HG02623 (cell line): ENCODE measurements at regions not wholly inside any gene's neighbourhood (a gene's known extent, or its start where the extent isn't known, plus 50 kb on each side); places are given as distances from the start of the nearest gene placed in this dataset.
"Not testable (repeated sequence)": the region's sequence is repeated elsewhere in the genome, so short reads cannot be mapped to it uniquely, and the experiment has no call there.

Experiments
- ATAC-seq: cut with Tn5 transposase; IDR thresholded peaks from one replicate; pipeline ENCODE4 v1.9.1; 2021; ENCODE audit warnings: moderate library complexity; ENCODE audit not compliant: unreplicated experiment

DNA sequence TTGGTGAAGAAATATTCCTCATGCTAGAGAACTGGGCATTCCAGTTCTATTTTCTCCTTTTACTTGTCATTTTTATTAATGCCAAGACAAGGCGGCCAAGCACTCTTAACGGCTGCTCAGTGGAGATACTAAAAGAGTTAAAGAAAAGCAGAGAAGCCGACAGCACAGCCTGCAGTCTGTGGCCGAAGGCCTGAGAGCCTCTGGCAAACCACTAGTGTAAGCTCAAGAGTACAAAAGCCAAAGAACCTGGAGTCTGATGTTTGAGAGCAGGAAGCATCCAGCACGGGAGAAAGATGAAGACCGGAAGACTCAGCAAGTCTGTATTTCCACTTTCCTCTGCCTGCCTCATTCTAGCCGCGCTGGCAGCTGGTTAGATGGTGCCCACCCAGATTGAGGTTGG, 167.1 kb upstream of the FUT9 start:
- no peak for ATAC-seq

- no peak for ATAC-seq
These were observed 158.9 kb upstream of the FUT9 start for GRCh38 chr6:95856876-95857364.

- no peak for ATAC-seq
These were observed 149.9 kb upstream of the FUT9 start for GRCh38 chr6:95865857-95866256.

- ATAC-seq = no peak
These were observed 149.0 kb upstream of the FUT9 start for GRCh38 chr6:95866732-95867131.

DNA sequence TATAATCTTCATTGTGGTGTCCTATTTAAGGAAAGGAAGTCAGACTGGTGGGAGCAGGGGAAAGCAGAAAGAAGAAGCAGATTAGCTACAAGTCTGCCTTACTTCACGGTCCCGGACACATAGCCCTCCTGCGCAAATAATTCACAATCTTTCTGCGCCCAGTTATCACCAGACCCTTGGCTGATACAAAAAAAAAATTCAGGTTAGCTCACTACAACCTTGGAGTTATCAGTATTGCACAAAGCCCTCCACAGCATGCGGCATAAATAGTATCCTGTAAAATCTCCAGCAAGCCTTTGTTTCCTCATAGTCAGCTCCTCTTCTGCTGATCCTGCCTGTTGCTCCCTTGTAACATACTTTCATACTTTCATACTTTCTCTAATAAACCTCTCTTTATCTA, 148.6 kb upstream of the FUT9 start:
- no peak for ATAC-seq

DNA sequence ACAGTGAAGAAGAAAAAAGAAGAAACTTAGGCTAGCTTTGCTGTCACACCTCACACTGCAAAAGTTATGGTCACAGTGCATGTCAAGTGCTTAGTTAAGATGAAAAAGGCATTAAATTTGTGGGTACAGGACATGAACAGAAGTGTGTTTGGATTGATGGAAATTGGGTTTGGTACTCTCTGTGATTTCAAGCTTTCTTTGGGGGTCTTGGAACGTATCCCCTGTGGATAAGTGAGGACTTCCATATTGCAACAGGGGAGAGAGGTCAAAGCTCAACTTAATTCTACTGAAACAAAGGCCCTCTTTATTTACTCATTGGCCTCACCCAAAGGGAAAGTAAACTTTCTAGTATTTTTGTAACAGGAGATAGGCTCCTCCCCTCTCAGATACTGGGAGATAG, 138.3 kb upstream of the FUT9 start:
- ATAC-seq = no peak

GRCh38 chr6:95879856-95880255, 135.9 kb upstream of the FUT9 start:
- ATAC-seq = no peak

- ATAC-seq = no peak
These were observed 133.4 kb upstream of the FUT9 start for GRCh38 chr6:95882371-95882770.

DNA sequence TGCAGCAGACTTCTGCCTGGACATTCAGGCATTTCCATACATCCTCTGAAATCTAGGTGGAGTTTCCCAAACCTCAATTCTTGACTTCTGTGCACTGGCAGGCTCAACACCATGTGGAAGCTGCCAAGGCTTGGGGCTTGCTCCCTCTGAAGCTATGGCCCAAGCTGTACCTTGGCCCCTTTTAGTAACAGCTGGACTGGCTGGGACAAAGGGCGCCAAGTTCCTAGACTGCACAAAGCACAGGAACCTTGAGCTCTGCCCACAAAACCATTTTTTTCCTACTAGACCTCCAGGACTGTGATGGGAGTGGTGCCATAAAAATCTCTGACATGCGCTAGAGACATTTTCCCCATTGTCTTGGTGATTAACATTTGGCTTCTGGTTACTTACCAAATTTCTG, 127.1 kb upstream of the FUT9 start:
- not testable (repeated sequence) for ATAC-seq

DNA sequence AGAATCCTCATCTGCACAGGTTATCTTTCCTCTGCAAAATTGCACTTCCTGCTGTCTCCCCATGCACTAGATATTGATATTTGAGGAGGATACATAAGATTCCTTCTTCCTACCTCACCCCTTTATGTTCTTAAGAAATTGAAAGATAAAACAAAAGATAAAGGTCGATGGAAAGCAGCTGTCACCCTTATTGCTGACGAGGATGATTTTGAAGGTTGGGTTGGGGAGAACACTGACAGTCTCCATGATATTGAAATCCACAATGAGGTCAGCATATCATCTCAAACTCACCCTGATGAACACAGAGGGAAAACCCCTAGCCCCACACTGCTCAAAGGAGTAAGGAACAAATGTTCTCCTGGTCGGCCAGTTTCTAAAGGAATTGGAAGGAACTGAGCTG, 110.6 kb upstream of the FUT9 start:
- no peak for ATAC-seq

- ATAC-seq = no peak
These were observed 98.7 kb upstream of the FUT9 start for GRCh38 chr6:95917034-95917433.

DNA sequence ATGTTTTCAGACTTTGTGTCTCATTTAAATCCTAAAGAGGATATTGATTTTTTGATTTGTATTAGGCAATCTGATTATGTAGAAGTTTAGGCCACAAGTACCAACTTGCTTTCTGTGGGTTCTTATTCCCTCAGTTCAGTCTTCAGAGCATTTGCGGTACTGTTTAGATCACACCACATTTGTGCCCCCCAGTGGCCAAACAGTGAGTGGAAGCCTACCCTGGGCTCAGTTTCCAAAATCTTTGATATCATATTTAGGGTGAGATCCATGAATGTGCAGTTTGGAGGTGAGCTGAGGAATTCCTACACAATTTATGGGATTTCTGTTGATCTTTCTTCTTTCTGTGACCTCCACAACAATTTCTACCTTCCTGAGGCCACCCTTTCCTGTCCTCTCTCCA, 92.3 kb upstream of the FUT9 start:
- peak; percentile 58 for ATAC-seq

DNA sequence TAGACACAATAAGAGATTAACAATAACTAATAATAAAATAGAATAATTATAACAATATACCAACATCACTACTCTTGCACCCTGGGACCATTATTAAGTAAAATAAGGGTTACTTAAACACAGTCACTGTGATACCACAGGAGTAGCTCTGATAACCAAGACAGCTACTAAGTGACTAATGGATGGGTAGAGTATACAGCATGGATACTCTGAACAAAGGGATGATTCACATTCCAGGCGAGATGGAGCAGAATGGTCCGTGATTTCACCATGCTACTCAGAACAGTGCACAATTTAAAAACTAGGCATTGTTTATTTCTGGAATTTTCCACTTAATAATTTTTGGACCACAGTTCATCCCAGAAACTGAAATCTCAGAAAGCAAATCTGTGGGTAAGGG, 80.0 kb upstream of the FUT9 start:
- ATAC-seq = no peak

DNA sequence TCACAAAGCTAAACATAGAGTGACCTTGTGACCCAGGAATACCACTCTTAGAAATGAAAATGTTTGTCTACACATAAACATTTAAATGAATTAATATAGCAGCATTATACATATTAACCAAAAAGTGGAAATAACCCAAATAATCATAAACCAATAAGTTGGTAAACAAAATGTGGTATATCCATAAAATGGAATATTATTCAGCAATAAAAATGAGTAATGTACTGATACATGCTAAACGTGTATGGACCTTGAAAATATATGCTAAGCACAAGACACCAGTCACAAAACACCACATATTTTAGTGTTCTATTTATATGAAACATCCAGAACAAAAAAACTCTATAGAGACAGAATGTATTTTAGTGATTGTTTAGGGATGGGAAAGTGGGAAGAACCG, 68.9 kb upstream of the FUT9 start:
- ATAC-seq = no peak

- ATAC-seq = no peak
These were observed 67.5 kb upstream of the FUT9 start for GRCh38 chr6:95948324-95948723.

DNA sequence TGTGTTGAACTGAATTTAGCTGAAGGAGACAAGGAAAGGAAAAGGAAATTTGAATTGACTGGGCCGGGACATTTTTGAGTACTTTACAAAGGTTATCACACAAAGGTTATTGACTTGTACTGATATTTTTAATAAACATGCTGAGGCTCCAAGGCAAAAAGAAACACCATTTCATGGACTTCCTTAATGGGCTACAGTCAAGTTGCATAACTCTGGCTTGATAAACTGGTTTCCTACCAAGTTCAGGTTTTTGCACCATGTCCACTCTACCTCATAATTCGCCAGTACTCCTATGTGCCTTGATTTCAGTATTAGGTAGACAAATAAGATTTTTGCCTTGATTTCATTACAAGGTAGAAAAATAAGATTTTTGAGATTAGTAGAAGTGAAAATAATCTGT, 65.8 kb upstream of the FUT9 start:
- ATAC-seq = no peak

DNA sequence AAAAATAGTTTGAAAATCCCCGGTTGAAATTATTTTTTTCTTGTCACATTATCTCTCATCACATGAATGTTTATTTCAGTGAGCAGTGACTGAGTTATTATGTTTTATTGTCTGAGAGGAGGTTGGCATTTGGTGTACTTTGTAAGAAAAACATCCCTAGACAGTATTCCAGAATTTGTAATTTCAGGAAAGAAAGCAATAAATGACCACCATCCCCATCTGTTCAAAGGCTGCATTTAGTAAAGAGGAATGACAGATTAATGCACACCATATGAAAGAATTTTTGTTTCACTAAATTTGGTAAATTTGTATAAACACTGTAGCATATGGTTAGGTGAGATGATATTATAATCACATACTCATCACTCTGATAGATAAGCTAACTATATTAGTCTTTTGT, 57.1 kb upstream of the FUT9 start:
- ATAC-seq = no peak

- no peak for ATAC-seq
These were observed 56.5 kb upstream of the FUT9 start for GRCh38 chr6:95959261-95959660.
